ENCODE measurements at regions not wholly inside any gene's neighbourhood (a gene's known extent, or its start where the extent isn't known, plus 50 kb on each side); places are given as distances from the start of the nearest gene placed in this dataset.

GRCh38 chr13:80413611-80414010, 72.7 kb upstream of the SPRY2 start:
- TF ChIP-seq EZH2 (IDR thresholded peaks at IDR 0.05; ENCODE audit: borderline replicate concordance, insufficient read depth, low read depth, low read length, poor library complexity, severe bottlenecking) (no peak), CTCF (IDR thresholded peaks at IDR 0.05) (no peak)
